NCI-H82 (cell line): ENCODE measurements at regions not wholly inside any gene's neighbourhood (a gene's known extent, or its start where the extent isn't known, plus 50 kb on each side); places are given as distances from the start of the nearest gene placed in this dataset.
A peak's percentile ranks its signal among the peaks of the same experiment; 100 is the strongest.
"Not testable (repeated sequence)": the region's sequence is repeated elsewhere in the genome, so short reads cannot be mapped to it uniquely, and the experiment has no call there.

Experiments used
- DNase-seq: peaks from one replicate; lab custom pipeline; 2025; lab: John Stamatoyannopoulos, UW

- no peak for DNase-seq
Observed at GRCh38 chr2:82811946-82812345, 1647.1 kb downstream of the SUCLG1 start.

- no peak for DNase-seq
Observed at GRCh38 chr2:82803307-82803706, 1655.8 kb downstream of the SUCLG1 start.

GRCh38 chr2:82797469-82797868, 1661.6 kb downstream of the SUCLG1 start:
- no peak for DNase-seq

GRCh38 chr2:82796132-82796531, 1662.9 kb downstream of the SUCLG1 start:
- DNase-seq = no peak

GRCh38 chr2:82795446-82795845, 1663.6 kb downstream of the SUCLG1 start:
- no peak for DNase-seq

GRCh38 chr2:82793711-82794435, 1665.2 kb downstream of the SUCLG1 start:
- DNase-seq = no peak

- no peak for DNase-seq
Observed at GRCh38 chr2:82792316-82792715, 1666.8 kb downstream of the SUCLG1 start.

GRCh38 chr2:82790206-82791021, 1668.7 kb downstream of the SUCLG1 start:
- no peak for DNase-seq

- no peak for DNase-seq
Observed at GRCh38 chr2:82789851-82790205, 1669.3 kb downstream of the SUCLG1 start.

GRCh38 chr2:82781176-82781915, 1677.7 kb downstream of the SUCLG1 start:
- DNase-seq = no peak

GRCh38 chr2:82780050-82780449, 1679.0 kb downstream of the SUCLG1 start:
- no peak for DNase-seq

- DNase-seq = no peak
Observed at GRCh38 chr2:82752396-82752795, 1706.7 kb downstream of the SUCLG1 start.

GRCh38 chr2:82748653-82749052, 1710.4 kb downstream of the SUCLG1 start:
- DNase-seq = no peak

GRCh38 chr2:82740527-82740926, 1718.6 kb downstream of the SUCLG1 start:
- no peak for DNase-seq

- DNase-seq = not testable (repeated sequence)
Observed at GRCh38 chr2:82737965-82738364, 1721.1 kb downstream of the SUCLG1 start.

- DNase-seq = no peak
Observed at GRCh38 chr2:82735336-82735735, 1723.7 kb downstream of the SUCLG1 start.

- no peak for DNase-seq
Observed at GRCh38 chr2:82731824-82732223, 1727.3 kb downstream of the SUCLG1 start.

- DNase-seq = no peak
Observed at GRCh38 chr2:82730811-82731210, 1728.3 kb downstream of the SUCLG1 start.

- DNase-seq = no peak
Observed at GRCh38 chr2:82728090-82728489, 1731.0 kb downstream of the SUCLG1 start.

- DNase-seq = no peak
Observed at GRCh38 chr2:82708681-82709080, 1750.4 kb downstream of the SUCLG1 start.

- DNase-seq = peak; percentile 8
Observed at GRCh38 chr2:82697231-82697630, 1761.8 kb downstream of the SUCLG1 start.

GRCh38 chr2:82694431-82694830, 1764.6 kb downstream of the SUCLG1 start:
- DNase-seq = no peak
